GOT3 (cell line): ENCODE measurements at regions not wholly inside any gene's neighbourhood (a gene's known extent, or its start where the extent isn't known, plus 50 kb on each side); places are given as distances from the start of the nearest gene placed in this dataset.
"Not testable (repeated sequence)": the region's sequence is repeated elsewhere in the genome, so short reads cannot be mapped to it uniquely, and the experiment has no call there.

Experiments
- DNase-seq: peaks from one replicate; lab custom pipeline; 2025; ENCODE audit warnings: mixed read lengths; lab: John Stamatoyannopoulos, UW

DNA sequence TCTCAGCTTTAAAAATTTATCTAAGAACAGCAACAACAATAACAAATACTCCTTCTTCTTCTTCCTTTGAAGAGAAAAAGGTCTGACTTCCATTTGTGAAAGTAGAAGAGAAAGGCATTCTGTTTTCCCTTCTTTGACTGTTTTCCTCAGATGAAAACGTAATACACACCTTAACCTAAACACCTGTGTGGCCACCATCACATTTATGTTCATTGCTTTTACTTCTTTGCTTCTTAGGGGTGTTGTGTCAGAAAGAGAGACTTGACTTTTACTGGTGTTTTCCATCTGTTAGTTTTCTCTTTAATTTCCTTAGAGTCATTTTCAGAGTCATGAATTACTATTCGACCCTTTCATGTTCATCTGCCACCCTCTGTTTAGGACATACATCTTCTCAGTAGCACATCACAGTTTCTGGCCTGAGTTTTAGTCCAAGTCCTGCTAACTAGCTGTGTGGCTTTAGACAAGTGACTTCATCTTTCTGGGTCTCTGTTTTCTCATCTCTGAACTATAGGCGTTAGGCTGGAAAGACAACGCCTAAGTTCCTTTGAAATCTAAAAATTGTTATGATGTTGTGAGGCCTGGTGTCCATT, 283.8 kb downstream of the GATA3 start:
- DNase-seq, result no peak

DNA sequence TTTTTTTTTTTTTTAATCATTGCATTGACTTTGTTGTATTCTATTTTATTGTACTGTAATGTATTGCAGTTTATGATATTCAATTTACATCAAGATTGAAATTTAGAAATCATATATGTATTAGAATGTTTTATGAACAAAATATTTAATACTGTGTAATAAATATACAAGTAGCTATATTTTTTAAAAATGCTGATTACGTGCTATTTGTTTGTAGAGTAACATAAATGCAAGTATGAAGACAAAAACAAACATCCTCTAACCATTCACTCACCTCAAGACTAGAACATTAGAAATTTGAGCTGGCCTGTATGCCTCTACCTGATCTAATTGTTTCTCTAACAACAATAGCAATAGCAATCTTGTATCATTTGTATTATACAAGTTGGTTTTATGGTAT, 290.3 kb downstream of the GATA3 start:
- no peak for DNase-seq

DNA sequence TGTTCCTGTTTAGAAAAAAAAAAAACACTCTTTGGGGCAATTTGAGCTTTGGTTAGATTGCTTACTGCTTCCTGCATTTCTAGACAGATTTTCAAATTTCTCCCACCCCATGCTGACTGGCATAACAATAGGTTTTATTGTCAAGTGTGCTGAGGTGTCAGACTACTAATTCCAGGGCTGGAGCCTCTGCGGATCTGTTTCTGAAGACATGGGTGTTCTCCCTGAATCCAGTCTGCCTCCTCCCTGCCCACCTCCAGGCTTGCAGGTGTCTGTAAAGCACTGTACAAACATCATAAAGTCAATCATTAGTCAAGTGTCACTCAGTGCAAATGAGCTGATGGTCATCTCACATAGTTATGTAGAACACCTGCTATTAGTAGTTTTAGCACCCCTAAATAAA, 292.4 kb downstream of the GATA3 start:
- no peak for DNase-seq

DNA sequence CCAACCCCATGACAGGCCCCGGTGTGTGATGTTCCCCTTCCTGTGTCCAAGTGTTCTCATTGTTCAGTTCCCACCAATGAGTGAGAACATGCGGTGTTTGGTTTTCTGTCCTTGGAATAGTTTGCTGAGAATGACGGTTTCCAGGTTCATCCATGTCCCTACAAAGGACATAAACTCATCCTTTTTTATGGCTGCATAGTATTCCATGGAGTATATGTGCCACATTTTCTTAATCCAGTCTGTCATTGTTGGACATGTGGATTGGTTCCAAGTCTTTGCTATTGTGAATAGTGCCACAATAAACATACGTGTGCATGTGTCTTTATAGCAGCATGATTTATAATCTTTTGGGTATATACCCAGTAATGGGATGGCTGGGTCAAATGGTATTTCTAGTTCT, 293.1 kb downstream of the GATA3 start:
- not testable (repeated sequence) for DNase-seq

DNA sequence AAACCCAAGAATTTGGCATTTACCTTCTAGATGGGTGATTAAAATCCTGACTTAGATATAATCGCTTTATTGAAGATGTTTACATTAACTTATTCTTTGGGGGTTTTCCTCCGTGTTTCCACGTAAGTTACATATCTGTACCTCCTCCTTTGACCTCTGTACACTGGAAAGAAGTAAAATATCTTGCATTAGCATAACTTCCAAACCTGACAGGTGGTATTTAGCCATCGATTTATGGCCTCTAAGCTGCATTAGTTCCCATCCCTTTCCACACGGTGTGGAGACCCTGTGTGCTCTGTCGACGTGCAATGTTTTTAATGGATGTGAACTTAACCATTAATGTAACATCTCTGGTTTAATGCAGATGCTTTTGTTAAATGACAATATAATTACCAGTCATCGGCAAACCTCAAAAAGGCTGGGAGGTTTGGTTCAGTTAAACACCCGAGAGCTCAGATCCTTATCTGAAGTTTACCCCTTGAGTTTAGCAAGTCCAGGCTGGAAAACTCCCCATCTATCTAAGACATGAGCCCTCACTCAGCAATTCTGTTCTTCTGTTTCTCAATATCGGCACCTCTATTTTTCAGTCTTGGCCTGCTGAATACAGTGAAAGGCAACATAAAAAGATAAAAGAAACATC, 295.2 kb downstream of the GATA3 start:
- DNase-seq, result no peak

DNA sequence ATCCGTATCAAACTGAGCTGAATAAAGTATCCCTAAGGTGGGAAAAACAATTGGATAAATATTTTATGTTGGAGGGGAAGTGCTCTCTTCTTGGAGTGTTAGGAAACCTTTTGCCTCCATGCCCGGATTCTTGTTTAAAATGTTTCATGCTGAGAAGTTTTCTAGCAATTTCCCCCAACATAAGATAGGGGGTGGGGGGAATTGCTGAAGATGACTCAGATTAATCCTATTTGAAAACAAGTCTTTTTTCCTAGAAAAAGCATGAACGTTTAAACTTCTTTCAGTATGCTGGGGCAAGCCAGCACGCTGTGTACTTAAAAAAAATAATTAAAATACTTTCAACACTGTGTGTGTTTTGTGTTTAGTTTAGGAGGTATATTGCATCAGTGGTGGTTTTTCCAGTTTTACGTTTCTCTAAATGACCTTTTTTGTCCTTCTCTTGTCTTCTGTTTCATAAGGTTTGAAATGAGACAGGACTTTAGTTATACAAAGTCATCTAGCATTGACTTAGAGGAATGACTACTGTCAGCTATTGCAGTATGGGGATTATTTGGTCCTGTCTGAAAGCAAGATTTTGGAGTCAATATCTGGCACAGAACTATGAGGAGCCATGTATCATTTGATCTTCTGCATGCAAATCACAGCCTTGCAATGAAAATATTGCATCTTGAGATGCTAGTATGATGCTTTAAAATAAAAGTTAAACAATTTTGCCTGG, 295.9 kb downstream of the GATA3 start:
- DNase-seq, result no peak

DNA sequence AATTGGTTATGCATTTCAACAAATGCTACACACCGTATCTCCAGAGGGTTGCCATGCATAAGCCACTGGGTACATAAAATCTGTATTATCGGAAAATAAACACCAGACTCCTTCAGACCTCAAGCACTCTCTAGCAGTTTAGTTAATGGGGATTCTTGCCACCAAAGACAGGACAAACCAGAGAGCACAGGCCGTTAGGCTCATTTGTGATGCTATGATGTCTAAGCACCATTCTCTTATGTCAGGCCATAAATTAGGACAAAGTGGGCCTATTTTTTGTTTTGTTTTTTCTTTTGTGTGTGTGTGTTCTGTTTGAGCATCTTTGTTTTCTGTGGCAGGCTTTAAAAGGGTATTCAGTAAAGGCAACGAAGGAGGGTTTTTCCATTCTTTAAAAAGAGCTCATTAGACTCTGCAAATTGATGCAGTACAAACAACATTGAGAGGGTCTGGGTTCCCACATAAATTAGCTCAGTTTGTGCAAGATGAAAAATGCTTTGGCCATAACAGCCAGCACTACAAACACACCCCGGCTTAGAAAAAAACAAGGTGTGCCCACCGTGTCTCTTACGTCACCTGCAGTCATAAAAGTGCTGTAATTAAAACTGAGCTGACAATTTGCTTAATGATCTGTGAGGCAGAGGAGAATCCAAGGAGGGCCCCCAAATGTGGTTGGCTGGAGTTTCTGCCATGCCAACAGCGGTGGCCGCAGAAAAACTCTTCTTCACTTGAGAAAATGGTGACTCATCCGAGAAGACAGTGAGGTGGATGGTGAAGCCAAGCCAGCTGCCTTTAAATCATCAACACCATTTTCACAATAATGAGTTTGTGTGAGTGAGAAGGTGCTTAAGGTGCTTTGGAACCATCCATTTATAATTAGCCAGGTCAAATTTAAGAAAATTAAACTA, 297.9 kb downstream of the GATA3 start:
- no peak for DNase-seq

DNA sequence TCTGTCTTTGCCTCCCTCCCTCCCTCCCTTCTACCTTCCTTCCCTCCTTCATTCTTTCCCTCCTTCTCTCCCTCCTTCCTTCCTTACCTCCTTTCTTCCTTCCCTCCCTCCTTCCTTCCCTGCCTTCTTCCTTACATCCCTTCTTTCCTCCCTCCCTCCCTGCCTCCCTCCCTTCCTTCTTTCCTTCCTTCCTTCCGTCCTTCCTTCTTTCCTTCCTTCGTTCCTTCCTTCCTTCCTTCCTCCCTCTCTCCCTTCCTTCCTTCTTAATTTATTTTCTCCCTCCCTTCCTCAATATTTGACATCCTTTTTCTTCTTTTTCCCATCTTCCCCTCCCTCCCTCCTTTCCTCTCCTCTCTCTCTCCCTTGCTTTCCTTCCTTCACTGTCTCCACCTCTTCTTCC, 301.8 kb downstream of the GATA3 start:
- DNase-seq, result no peak

DNA sequence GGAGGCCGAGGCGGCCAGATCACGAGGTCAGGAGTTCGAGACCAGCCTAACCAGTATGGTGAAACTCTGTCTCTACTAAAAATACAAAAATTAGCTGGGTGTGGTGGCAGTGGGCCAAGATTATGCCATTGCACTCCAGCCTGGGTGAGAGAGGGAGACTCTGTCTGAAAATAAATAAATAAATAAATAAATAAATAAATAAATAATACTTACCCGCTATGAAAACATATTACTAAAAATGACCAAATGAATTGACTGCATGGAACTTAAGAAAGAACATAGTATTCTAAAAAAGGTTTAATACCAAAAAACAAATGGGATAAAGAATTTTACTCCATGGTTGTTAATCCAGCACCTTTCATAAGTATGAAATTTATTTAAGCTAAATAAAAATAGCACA, 305.0 kb downstream of the GATA3 start:
- no peak for DNase-seq

DNA sequence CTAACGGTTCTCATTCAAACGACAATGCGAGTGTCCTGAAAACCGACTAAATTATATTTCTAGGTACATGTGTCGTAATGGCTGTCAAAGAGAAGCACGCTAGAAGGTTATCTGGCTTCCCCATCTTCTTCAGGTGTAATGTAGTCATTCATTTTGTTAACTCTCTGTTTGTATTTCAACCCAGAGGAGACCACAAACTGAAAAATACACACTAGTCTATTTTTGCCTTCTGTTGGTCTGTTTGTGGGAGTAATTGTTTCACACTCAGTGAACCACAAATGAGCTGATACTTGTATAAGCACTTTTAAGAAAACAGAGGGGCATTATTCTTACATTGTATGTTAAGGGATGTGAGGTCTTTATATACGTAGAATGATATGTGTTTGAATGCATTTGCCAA, 305.9 kb downstream of the GATA3 start:
- no peak for DNase-seq

DNA sequence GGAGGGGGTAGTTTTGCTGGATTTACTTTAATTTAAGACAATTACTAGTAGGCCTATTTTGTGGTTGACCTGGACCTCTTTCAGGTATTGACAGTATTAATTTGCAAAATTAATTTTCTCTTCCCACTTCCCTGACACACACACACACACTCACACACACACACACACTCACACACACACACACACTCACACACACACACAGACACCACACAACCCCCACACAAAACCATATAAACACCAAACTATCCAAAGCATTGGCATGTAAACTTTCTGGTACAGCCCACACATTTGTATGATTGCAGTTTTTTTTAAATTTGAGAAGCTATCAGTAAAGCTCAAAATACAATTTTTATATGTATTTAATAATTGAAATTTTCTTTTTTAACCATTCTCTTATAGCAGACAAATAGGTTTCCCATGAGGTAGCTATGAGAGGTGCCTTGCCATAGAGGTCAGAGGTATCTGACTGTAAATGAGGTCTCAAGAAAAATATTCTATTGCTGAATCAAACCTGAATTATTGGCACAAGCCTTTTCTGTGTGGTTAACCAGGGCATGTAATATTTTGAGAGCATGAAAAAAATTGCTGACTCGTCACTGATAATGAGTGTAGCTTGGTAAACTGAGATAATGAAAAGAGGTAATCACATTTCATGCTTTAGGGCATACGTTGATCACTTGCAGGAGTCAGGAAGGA, 306.5 kb downstream of the GATA3 start:
- DNase-seq, result no peak

DNA sequence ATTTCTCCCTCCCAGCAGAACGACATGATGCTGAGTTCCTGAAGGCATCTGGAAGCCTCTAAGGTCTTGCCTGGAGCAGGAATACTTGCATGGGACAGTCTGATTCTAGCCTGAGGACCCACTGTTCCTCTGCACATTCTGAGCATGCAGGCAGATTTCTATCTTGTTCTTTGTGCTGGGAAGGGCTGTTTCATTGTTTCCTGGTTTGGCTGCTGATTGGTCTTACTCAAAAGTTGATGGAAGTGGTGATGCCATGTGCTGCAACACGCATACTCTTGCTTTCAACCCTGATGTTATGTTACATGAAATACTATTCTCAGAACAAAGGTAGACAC, 307.0 kb downstream of the GATA3 start:
- no peak for DNase-seq

DNA sequence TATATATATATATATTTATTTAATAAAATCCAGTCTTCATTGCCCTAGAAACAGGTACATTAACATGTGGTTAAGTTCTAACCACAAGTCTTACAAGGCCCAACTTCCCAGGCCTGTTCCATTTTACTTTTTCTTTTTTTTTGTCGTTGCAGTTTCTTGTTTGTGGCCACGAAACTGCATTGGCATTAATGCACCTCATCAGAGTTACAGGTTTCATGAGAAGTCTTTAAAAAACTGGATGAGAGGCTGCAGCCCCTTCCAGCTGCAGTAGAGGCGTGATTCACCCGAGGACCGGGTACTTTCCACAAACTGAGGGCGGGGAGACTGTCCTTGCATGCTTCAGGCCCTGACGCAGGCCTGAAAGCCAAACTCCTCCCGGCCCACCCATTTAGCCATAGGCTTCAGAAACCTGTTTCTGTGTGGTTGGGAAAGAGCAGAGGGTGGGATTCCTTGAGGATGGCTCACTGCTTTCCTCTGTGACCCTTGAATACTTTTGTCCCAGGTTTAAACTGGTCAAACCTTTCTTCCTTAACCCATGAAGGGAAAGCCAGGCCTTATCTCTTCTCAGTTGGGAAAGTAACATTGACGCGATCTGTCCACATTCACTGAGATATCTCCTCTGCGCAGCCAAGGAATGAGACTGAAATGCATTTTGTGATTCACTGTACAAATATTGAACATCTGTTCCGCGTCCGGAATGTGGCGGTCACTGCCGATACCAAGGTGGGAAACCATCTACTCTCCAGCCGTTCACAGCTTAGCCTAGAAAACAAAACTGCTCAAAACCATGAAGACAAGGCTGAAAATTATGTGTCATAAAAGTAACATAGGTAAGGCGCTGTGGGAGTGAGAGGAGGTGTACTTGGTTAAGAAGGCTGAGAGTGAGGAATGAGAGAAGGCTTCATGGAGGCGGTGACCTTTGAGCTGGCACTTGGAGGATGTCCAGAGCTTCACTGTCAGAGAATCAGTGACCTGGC, 311.7 kb downstream of the GATA3 start:
- DNase-seq, result no peak

DNA sequence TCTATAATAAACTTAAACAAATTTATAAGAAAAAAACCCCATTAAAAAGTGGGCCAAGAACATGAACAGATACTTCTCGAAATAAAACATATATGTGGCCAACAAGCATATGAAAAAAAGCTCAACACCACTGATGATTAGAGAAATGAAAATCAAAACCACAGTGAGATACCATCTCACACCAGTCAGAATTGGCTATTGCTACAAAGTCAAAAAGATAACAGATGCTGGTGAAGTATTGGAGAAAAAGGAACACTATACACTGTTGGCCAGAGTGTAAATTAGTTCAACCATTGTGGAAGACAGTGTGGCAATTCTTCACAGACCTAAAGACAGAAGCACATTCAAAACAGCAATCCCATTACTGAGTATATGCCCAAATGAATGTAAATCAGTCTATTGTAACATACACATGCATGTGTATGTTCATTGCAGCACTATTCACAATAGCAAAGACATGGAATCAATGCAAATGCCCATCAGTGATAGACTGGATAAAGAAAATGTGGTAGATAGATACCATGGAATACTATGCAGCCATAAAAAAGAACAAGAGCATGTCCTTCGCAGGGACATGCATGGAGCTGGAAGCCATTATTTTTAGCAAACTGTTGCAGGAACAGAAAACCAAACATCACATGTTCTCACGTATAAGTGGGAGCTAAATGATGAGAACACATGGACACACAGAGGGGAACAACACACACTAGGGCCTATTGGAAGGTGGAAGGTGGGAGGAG, 313.4 kb downstream of the GATA3 start:
- DNase-seq, result not testable (repeated sequence)

DNA sequence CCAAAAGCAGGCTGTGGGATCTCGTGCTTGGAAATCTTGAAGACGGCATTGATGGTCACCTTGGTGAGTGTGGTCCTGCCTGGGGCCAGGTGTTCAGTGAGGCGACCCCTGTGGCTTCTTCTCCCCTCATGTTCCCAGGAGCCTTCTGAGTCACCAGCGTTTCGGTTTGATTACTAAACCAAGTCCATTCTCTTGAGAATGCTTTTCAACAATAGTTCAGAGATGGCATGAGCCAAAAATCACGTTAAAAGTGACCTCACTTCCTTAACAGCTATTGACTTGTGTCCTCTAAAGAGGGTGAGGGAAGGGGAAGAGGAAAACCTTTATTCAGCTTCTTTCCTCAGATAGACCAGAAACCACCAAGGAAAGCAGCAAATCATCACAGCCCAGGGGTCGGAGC, 315.2 kb downstream of the GATA3 start:
- DNase-seq, result no peak

DNA sequence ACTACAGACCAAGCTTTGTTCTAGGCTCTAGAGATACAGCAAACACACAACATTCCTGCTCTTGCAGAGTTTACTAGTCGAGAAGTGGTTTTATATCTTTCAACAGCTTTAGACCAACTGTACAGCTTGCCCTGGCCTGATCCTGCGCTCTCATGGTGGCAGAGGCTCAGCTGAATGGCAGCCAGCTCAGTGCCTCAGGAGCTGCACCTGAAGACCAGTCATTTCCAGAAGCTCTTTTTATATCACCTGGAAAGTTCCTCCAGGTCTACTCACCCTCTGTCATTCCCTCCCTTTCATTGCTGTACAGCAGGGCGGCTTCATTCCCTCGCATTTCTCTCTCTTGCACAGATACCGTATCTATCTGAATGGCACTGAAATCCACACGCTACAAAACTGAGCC, 319.8 kb downstream of the GATA3 start:
- DNase-seq, result no peak

DNA sequence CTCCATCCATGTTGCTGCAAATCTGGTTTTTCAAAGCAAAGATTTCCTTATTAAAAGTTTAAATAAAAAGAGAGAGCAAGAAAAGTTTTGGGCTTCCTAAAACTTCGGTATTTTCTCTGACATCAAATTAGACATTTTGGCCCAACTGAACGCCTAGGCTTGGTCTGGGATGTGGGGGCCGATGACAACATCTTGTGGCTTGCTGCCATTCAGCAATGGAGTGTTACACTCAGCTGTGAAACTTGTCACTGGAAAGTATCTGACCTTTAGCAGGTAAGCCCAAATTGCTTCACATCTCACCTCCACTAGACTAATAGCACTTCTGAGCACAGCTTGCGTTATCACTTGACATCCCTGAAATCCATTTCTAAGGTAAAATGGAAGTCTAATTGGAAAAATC, 320.6 kb downstream of the GATA3 start:
- DNase-seq, result no peak

DNA sequence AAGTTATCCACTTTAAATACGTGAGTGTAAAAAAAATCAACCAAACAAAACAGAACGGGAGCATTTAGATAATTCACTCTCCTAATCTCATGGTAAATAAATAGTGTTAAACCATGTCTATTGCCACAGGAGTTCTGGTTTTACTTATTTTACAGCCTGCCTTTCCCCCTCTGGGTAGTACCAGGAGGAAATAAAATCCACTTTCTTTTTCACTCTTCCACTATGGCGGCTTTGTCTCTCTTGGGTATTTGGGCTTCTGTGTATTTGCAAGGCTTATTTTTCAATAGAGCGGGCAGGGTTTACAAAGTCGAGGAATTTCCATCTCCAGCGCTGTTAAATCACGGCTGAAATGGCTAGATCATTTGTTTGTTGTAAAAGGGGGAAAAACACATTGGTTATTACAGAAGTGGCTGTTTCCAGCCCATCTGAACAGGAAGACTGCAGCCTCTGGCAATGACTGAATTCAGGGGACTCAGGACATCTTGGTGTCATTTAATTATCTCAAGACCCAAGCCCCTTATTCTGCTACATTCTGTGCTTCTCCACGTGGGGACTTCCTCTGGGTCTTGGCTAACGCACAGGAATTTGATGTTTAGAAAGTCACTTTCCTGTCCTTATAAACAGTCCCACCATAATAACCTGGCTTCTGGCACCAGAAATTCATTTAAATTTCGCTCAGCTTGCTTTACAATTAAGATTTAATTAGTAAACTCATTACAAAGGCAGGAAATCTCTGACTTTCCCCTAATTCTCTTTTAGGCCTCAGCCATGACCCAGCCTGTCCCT, 323.9 kb downstream of the GATA3 start:
- DNase-seq, result no peak
